BE2C (cell line): ENCODE measurements at regions not wholly inside any gene's neighbourhood (a gene's known extent, or its start where the extent isn't known, plus 50 kb on each side); places are given as distances from the start of the nearest gene placed in this dataset.
A peak's percentile ranks its signal among the peaks of the same experiment; 100 is the strongest.

Experiments used
- DNase-seq: peaks from one replicate; pipeline ENCODE4 v3.0.0-alpha.2; 2020
- H3K27me3 ChIP-seq: fragments of 250-450 bp; sonication (Bioruptor Pico); 2 replicates; pipeline ENCODE4 v1.5.1; 2020; ENCODE audit warnings: mild to moderate bottlenecking
- H3K36me3 ChIP-seq: fragments of 250-450 bp; sonication (Bioruptor Pico); 2 replicates; pipeline ENCODE4 v1.5.1; 2020; ENCODE audit warnings: mild to moderate bottlenecking
- H3K4me1 ChIP-seq: fragments of 250-450 bp; sonication (Bioruptor Pico); 2 replicates; pipeline ENCODE4 v1.5.1; 2020
- H3K4me3 ChIP-seq: 2 replicates; pipeline ENCODE4 v1.5.1; 2011; ENCODE audit warnings: low read depth, low read length
- H3K9me3 ChIP-seq: fragments of 250-450 bp; sonication (Bioruptor Pico); 2 replicates; pipeline ENCODE4 v1.5.1; 2020
- TF ChIP-seq, protein P1 (sequence below): IDR thresholded peaks from 2 replicates; pipeline ENCODE4 v1.5.1; 2012; ENCODE audit warnings: mild to moderate bottlenecking, low read depth, low read length

DNA sequence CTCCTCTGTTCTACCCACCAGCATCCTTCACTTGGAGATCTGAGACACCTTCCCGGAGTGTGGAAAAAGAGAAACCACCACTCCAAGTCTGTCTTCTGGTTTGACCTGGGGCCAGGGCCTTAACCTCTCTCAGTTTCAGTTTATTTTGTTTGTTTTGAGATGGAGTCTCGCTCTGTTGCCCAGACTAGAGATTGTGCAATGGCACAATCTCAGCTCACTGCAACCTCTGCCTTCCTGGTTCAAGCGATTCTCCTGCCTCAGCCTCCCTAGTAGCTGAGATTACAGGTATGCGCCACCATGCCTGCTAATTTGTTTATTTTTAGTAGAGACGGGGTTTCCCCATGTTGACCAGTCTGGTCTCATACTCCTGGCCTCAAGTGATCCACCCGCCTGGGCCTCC is 271.1 kb upstream of the TNRC6C start:
- Histone ChIP-seq H3K4me1 (peaks cover 9% of the 10 kb centered on the region), H3K9me3 (no peaks in the 10 kb centered on the region), H3K27me3 (no peaks in the 10 kb centered on the region), H3K4me3 (no peak overlapping the region), H3K36me3 (no peaks in the 10 kb centered on the region)
- TF ChIP-seq, protein P1, sequence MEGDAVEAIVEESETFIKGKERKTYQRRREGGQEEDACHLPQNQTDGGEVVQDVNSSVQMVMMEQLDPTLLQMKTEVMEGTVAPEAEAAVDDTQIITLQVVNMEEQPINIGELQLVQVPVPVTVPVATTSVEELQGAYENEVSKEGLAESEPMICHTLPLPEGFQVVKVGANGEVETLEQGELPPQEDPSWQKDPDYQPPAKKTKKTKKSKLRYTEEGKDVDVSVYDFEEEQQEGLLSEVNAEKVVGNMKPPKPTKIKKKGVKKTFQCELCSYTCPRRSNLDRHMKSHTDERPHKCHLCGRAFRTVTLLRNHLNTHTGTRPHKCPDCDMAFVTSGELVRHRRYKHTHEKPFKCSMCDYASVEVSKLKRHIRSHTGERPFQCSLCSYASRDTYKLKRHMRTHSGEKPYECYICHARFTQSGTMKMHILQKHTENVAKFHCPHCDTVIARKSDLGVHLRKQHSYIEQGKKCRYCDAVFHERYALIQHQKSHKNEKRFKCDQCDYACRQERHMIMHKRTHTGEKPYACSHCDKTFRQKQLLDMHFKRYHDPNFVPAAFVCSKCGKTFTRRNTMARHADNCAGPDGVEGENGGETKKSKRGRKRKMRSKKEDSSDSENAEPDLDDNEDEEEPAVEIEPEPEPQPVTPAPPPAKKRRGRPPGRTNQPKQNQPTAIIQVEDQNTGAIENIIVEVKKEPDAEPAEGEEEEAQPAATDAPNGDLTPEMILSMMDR: no peak
- no peak for DNase-seq

DNA sequence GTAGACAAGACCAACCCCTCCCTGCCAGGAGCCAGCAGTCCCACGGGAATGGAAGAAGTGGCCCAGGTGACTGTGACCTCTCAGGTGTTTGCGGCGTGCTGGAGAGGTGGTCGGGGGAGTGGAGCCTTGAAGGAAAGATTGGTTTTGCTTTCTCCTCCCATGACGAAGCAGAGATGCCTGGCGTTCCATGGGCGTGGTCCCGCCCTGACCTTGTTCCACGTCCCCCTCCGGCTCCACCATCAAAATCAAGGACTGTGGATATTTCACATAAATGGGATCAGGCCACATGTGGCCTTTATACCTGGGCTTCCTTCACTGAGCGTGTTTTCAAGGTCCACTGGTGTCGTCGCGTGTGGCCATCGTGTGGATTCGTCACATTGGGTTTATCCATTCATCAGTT is 270.6 kb upstream of the TNRC6C start:
- Histone ChIP-seq H3K4me3 (no peak overlapping the region), H3K4me1 (peaks cover 9% of the 10 kb centered on the region), H3K36me3 (no peaks in the 10 kb centered on the region), H3K9me3 (no peaks in the 10 kb centered on the region), H3K27me3 (no peaks in the 10 kb centered on the region)
- no peak for DNase-seq
- TF ChIP-seq, protein P1: no peak

DNA sequence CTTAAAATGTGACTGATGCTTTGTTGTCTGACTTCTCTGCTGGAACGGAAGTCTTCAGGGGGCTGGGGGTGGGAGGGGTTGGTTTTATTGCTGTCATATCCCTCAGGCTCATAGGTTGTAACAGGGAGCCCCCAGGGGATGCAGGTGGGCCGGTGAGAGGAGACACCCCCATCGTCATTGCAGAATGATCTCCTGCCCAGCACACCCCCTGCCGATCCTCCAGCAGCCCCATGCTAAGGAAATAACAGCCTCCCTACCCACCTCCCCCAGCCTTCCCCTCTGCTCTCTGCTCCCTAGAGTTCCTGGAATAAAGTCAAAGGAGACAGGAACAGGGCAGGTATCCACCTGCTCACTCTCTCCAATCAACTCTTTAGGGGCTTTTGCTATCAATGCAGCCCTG is 270.1 kb upstream of the TNRC6C start:
- Histone ChIP-seq H3K4me1 (peaks cover 9% of the 10 kb centered on the region), H3K9me3 (no peaks in the 10 kb centered on the region), H3K36me3 (no peaks in the 10 kb centered on the region), H3K4me3 (no peak overlapping the region), H3K27me3 (no peaks in the 10 kb centered on the region)
- DNase-seq: no peak
- TF ChIP-seq, protein P1: no peak

DNA sequence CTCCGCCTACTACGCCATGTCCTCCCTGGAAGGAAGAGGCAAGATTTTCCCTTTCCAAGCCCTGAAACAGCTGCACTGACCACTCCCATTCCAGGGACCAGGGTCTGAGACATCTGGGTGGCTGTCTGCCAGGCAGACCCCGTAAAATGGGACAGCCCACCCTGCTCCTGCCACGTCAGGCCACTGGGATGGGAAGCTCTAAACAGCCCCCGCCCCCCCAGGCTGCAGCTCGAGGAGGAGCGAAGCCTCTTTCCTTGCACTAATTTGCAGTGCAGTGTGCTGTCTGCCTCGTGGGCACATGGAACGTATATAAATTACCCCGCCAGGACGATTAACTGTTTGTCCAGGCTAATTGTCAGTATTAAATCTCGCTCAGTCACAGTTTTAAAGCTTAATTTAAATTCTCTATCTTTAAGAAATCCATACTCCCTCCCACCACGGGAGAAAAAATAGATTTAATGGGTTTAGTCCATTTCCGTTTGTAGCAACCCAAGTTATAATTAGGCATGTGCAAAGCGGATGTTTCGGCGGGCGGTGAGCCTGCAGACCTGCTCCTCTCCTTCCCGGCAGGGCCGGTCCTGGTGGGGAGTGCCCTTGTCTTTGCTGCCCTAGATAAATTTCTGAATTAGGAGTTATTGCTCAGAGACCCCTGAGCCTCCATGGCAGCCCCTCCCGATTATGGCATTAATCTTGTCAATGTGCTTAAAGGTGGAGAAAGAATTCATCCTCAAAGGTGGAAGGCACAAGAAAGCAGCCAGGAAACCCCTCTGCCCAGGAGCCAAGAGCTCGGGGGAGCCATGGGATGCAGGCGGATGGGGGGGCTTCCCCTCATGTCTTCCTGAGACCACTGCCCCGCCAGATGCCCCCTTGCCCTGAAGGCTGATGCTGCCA is 268.0 kb upstream of the TNRC6C start:
- TF ChIP-seq, protein P1: no peak
- Histone ChIP-seq H3K4me3 (peak overlapping the region; percentile 52), H3K4me1 (peaks cover 9% of the 10 kb centered on the region)

DNA sequence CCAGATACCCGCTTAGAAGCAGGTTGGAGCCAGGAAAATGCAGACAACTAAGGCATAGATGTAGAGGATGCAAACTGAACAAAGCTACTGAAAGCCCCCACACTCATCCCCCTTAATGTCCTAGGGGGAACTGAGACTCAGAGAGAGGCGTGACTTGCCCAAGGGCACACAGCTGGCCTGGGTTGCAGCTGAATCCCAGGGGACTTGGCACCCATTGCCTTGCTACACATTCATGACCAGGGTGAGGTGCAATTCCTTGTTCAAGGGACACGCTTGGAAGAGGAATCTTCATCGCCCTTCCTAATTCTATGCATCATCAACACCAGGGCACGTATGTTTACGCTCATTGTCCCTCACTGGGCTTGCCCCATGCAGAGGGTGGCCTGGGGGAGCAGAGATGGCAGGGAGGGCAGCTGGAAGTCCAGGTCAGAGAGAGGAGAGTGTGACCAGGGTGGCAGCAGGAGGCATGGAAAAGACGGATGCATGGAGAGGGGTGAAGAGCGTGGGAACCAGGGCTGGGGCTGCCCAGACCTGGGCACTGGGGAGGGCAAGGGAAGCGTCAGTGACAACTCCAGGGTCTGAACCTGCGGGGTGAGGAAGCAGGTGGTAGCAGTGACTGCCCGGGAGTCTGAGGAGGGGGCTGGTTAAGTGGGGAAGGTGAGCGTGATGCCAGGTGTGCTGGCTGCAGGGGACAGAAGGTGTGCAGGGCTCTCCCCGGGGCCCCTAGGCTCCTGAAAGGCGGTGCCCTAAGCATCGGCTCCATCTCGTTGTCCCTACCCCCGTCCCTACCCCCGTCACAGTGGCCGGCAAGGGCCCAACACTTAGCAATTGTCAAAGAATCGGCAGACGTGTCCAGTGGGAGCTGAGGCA is 267.1 kb upstream of the TNRC6C start:
- Histone ChIP-seq H3K36me3 (no peaks in the 10 kb centered on the region), H3K9me3 (no peaks in the 10 kb centered on the region), H3K27me3 (no peaks in the 10 kb centered on the region), H3K4me1 (peaks cover 9% of the 10 kb centered on the region), H3K4me3 (no peak overlapping the region)
- TF ChIP-seq, protein P1: no peak
- DNase-seq: no peak

More for the DNA sequence above, 268.0 kb upstream of the TNRC6C start:
- H3K36me3 ChIP-seq: no peaks in the 10 kb centered on the region
- no peaks in the 10 kb centered on the region for H3K9me3 ChIP-seq
- no peaks in the 10 kb centered on the region for H3K27me3 ChIP-seq
- peak; percentile 45 for DNase-seq
